Neural cell (in vitro differentiated cells): ENCODE measurements at regions not wholly inside any gene's neighbourhood (a gene's known extent, or its start where the extent isn't known, plus 50 kb on each side); places are given as distances from the start of the nearest gene placed in this dataset.

ENCODE experiments used
- H2AFZ ChIP-seq: fragments of 200-600, 300-800 bp; sonication (generic), shearing (Covaris generic); 2 replicates; pipeline ENCODE4 v1.6.0; 2014; ENCODE audit warnings: low read depth, mild to moderate bottlenecking, antibody characterized with exemption, low read length, moderate library complexity
- H3F3A ChIP-seq: fragments of 200-600 bp; shearing (Covaris generic); 2 replicates; pipeline ENCODE4 v1.6.1; 2016; ENCODE audit warnings: mild to moderate bottlenecking, moderate library complexity, mixed read lengths, antibody characterized with exemption, low read length; ENCODE audit not compliant: insufficient read depth, poor library complexity, severe bottlenecking
- H3K27ac ChIP-seq: fragments of 200-600, 300-800 bp; sonication (generic), shearing (Covaris generic); 2 replicates; pipeline ENCODE4 v1.5.1; 2014; ENCODE audit warnings: mild to moderate bottlenecking, low read length, moderate library complexity
- H3K27me3 ChIP-seq: fragments of 300-800, 200-600 bp; sonication (generic), shearing (Covaris generic); 2 replicates; pipeline ENCODE4 v1.6.0; 2014; ENCODE audit warnings: mild to moderate bottlenecking, low read depth, low read length, moderate library complexity; ENCODE audit not compliant: insufficient read depth
- H3K36me3 ChIP-seq: fragments of 300-800, 200-600 bp; sonication (generic), shearing (Covaris generic); 2 replicates; pipeline ENCODE4 v1.5.1; 2014; ENCODE audit warnings: mild to moderate bottlenecking, antibody characterized with exemption, low read length, moderate library complexity; ENCODE audit not compliant: insufficient read depth
- H3K4me2 ChIP-seq: fragments of 300-800, 200-600 bp; sonication (generic), shearing (Covaris generic); 2 replicates; pipeline ENCODE4 v1.6.0; 2014; ENCODE audit warnings: mild to moderate bottlenecking, low read length
- H3K4me3 ChIP-seq: fragments of 300-800, 200-600 bp; sonication (generic), shearing (Covaris generic); 2 replicates; pipeline ENCODE4 v1.5.1; 2014; ENCODE audit warnings: mild to moderate bottlenecking, low read length, moderate library complexity
- H3K79me2 ChIP-seq: fragments of 200-600 bp; shearing (Covaris generic); replicated peaks from 2 replicates; pipeline ENCODE4 v1.6.0; 2014; ENCODE audit warnings: mild to moderate bottlenecking, low read length, moderate library complexity; ENCODE audit not compliant: insufficient read depth
- H3K9ac ChIP-seq: fragments of 300-800, 200-600 bp; sonication (generic), shearing (Covaris generic); 2 replicates; pipeline ENCODE4 v1.6.1; 2016; ENCODE audit warnings: mild to moderate bottlenecking, low read length, mixed read lengths
- H3K9me2 ChIP-seq: fragments of 200-600 bp; shearing (Covaris generic); 2 replicates; pipeline ENCODE4 v1.6.1; 2016; ENCODE audit warnings: mild to moderate bottlenecking, low read length, mixed read lengths; ENCODE audit not compliant: insufficient read depth
- H3K9me3 ChIP-seq: fragments of 200-600, 300-800 bp; sonication (generic), shearing (Covaris generic); 2 replicates; pipeline ENCODE4 v1.6.1; 2016; ENCODE audit warnings: mild to moderate bottlenecking, mixed run types, low read length, moderate library complexity, mixed read lengths
- H4K20me1 ChIP-seq: fragments of 200-600 bp; shearing (Covaris generic); 2 replicates; pipeline ENCODE4 v1.6.1; 2016; ENCODE audit warnings: mild to moderate bottlenecking, mixed run types; ENCODE audit not compliant: insufficient read depth
- EP300 ChIP-seq: fragments of 450-650 bp; conservative IDR thresholded peaks from 2 replicates; pipeline ENCODE4 v1.6.1; 2014; ENCODE audit warnings: antibody characterized with exemption, mild to moderate bottlenecking, moderate library complexity; ENCODE audit not compliant: poor library complexity, severe bottlenecking
- EZH2 ChIP-seq: fragments of 200-600, 300-800 bp; shearing (Covaris generic), sonication (generic); IDR thresholded peaks from 2 replicates; pipeline ENCODE4 v1.6.1; 2014; ENCODE audit warnings: antibody characterized with exemption, low read length, borderline replicate concordance, mild to moderate bottlenecking; ENCODE audit not compliant: insufficient read depth, poor library complexity, severe bottlenecking
- MXI1 ChIP-seq: fragments of 450-650 bp; conservative IDR thresholded peaks from 2 replicates; pipeline ENCODE4 v1.6.1; 2014; ENCODE audit warnings: antibody characterized with exemption, mild to moderate bottlenecking; ENCODE audit not compliant: poor library complexity, severe bottlenecking
- POLR2AphosphoS5 ChIP-seq: IDR thresholded peaks from 2 replicates; pipeline ENCODE4 v1.6.1; 2012
- RAD21 ChIP-seq: fragments of 450-650 bp; conservative IDR thresholded peaks from 2 replicates; pipeline ENCODE4 v1.6.1; 2014; ENCODE audit warnings: antibody characterized with exemption, mild to moderate bottlenecking, moderate library complexity
- SMC3 ChIP-seq: fragments of 450-650 bp; conservative IDR thresholded peaks from 2 replicates; pipeline ENCODE4 v1.6.1; 2014; ENCODE audit warnings: antibody characterized with exemption, mild to moderate bottlenecking, moderate library complexity; ENCODE audit not compliant: poor library complexity
- TAF1 ChIP-seq: IDR thresholded peaks from 2 replicates; pipeline ENCODE4 v1.6.1; 2012; ENCODE audit warnings: low read depth
- TF ChIP-seq, protein P1 (sequence below): IDR thresholded peaks from 2 replicates; pipeline ENCODE4 v1.6.1; 2012; ENCODE audit warnings: borderline replicate concordance
- TF ChIP-seq, protein P2 (sequence below): fragments of 450-650 bp; IDR thresholded peaks from 2 replicates; pipeline ENCODE4 v1.5.1; 2014; ENCODE audit warnings: antibody characterized with exemption, mild to moderate bottlenecking, moderate library complexity; ENCODE audit not compliant: poor library complexity, severe bottlenecking

DNA sequence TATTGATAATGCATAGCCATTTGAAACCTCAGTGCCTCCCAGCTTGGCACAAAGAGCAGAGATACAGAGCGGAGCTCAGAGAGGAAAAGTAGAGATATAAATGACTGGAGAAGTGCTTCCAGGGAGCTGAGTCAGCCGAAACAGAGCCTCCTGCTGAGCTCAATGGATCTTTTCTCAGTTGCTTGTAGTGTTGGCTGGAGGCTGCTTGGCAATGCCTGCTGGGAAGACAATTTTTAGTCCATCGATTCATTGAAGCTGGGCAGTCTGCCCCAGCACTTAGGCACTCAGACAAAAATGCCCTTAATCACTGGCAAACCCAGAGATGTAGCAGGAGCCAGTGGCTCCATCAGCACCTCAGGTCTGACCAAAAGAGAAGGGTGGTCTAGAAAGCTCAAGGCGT, 81.3 kb upstream of the SETBP1 start:
- Histone ChIP-seq H3K9me3 (no peaks in the 10 kb centered on the region), H3K4me3 (no peak overlapping the region), H2AFZ (no peak overlapping the region), H3K4me2 (no peak overlapping the region), H3K27me3 (no peaks in the 10 kb centered on the region), H3K27ac (no peak overlapping the region), H4K20me1 (no peaks in the 10 kb centered on the region), H3K79me2 (no peaks in the 10 kb centered on the region), H3F3A (no peaks in the 10 kb centered on the region), H3K36me3 (no peaks in the 10 kb centered on the region), H3K9ac (no peak overlapping the region), H3K9me2 (no peaks in the 10 kb centered on the region)
- no peak for TF ChIP-seq POLR2AphosphoS5
- TF ChIP-seq, protein P1, sequence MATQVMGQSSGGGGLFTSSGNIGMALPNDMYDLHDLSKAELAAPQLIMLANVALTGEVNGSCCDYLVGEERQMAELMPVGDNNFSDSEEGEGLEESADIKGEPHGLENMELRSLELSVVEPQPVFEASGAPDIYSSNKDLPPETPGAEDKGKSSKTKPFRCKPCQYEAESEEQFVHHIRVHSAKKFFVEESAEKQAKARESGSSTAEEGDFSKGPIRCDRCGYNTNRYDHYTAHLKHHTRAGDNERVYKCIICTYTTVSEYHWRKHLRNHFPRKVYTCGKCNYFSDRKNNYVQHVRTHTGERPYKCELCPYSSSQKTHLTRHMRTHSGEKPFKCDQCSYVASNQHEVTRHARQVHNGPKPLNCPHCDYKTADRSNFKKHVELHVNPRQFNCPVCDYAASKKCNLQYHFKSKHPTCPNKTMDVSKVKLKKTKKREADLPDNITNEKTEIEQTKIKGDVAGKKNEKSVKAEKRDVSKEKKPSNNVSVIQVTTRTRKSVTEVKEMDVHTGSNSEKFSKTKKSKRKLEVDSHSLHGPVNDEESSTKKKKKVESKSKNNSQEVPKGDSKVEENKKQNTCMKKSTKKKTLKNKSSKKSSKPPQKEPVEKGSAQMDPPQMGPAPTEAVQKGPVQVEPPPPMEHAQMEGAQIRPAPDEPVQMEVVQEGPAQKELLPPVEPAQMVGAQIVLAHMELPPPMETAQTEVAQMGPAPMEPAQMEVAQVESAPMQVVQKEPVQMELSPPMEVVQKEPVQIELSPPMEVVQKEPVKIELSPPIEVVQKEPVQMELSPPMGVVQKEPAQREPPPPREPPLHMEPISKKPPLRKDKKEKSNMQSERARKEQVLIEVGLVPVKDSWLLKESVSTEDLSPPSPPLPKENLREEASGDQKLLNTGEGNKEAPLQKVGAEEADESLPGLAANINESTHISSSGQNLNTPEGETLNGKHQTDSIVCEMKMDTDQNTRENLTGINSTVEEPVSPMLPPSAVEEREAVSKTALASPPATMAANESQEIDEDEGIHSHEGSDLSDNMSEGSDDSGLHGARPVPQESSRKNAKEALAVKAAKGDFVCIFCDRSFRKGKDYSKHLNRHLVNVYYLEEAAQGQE, result no peak
- TF ChIP-seq SMC3, result no peak
- no peak for TF ChIP-seq EZH2
- TF ChIP-seq, protein P2, sequence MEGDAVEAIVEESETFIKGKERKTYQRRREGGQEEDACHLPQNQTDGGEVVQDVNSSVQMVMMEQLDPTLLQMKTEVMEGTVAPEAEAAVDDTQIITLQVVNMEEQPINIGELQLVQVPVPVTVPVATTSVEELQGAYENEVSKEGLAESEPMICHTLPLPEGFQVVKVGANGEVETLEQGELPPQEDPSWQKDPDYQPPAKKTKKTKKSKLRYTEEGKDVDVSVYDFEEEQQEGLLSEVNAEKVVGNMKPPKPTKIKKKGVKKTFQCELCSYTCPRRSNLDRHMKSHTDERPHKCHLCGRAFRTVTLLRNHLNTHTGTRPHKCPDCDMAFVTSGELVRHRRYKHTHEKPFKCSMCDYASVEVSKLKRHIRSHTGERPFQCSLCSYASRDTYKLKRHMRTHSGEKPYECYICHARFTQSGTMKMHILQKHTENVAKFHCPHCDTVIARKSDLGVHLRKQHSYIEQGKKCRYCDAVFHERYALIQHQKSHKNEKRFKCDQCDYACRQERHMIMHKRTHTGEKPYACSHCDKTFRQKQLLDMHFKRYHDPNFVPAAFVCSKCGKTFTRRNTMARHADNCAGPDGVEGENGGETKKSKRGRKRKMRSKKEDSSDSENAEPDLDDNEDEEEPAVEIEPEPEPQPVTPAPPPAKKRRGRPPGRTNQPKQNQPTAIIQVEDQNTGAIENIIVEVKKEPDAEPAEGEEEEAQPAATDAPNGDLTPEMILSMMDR, result no peak
- no peak for TF ChIP-seq TAF1
- TF ChIP-seq RAD21, result no peak
- TF ChIP-seq EP300, result no peak
- no peak for TF ChIP-seq MXI1

DNA sequence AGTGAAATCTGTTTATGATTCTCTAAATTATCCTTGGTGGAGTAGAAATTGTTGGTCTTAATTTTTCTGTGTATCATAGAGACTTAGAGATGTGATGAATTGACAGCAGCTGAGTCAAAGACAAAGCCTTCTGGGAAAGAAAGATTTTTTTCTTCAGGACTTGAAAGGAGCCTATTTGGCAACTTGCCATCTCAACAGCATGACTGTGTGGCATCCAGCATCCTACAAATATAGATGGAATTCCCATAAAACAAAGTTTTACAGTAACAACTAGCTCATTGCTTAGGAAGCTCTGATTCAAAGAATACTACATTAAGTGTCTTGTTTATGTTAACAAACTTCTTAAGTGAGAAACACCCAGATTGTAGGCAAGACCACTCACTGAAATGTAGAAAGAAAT, 79.2 kb upstream of the SETBP1 start:
- Histone ChIP-seq H3K27ac (no peak overlapping the region), H3F3A (no peaks in the 10 kb centered on the region), H3K36me3 (no peaks in the 10 kb centered on the region), H3K4me3 (no peak overlapping the region), H3K9me2 (no peaks in the 10 kb centered on the region), H4K20me1 (no peaks in the 10 kb centered on the region), H2AFZ (no peak overlapping the region), H3K9ac (no peak overlapping the region), H3K9me3 (no peaks in the 10 kb centered on the region), H3K79me2 (no peaks in the 10 kb centered on the region), H3K4me2 (no peak overlapping the region), H3K27me3 (no peaks in the 10 kb centered on the region)
- TF ChIP-seq POLR2AphosphoS5 (no peak), EZH2 (no peak), SMC3 (no peak), RAD21 (no peak), TAF1 (no peak), EP300 (no peak), MXI1 (no peak)
- TF ChIP-seq, protein P2, result no peak
- TF ChIP-seq, protein P1, result no peak
